H9 (cell line): ENCODE measurements at regions not wholly inside any gene's neighbourhood (a gene's known extent, or its start where the extent isn't known, plus 50 kb on each side); places are given as distances from the start of the nearest gene placed in this dataset.

Experiments used
- DNase-seq: peaks from one replicate; pipeline ENCODE4 v3.0.0-alpha.2; 2017
- H2AFZ ChIP-seq: one replicate; pipeline ENCODE4 v1.6.1; 2013; ENCODE audit warnings: mild to moderate bottlenecking, low read length, control low read depth, moderate library complexity
- H2AK5ac ChIP-seq: 2 replicates; pipeline ENCODE4 v1.6.1; 2013; ENCODE audit warnings: low read length, control low read depth, mixed read lengths; ENCODE audit not compliant: insufficient read length
- H2BK120ac ChIP-seq: one replicate; pipeline ENCODE4 v1.6.1; 2013; ENCODE audit warnings: low read depth, mild to moderate bottlenecking, low read length, control low read depth, inconsistent platforms; ENCODE audit not compliant: poor library complexity, severe bottlenecking
- H2BK12ac ChIP-seq: 2 replicates; pipeline ENCODE4 v1.6.1; 2013; ENCODE audit warnings: low read length, control low read depth, mixed read lengths, low read depth; ENCODE audit not compliant: insufficient read length
- H2BK15ac ChIP-seq: 2 replicates; pipeline ENCODE4 v1.6.1; 2013; ENCODE audit warnings: low read depth, low read length, control low read depth
- H2BK20ac ChIP-seq: one replicate; pipeline ENCODE4 v1.6.1; 2013; ENCODE audit warnings: low read depth, mild to moderate bottlenecking, low read length, control low read depth, inconsistent platforms; ENCODE audit not compliant: poor library complexity, severe bottlenecking
- H2BK5ac ChIP-seq: 2 replicates; pipeline ENCODE4 v1.6.1; 2013; ENCODE audit warnings: low read length, control low read depth, mixed read lengths; ENCODE audit not compliant: insufficient read length
- H3K14ac ChIP-seq: 2 replicates; pipeline ENCODE4 v1.6.1; 2013; ENCODE audit warnings: low read length, control low read depth; ENCODE audit not compliant: insufficient read depth
- H3K18ac ChIP-seq: 2 replicates; pipeline ENCODE4 v1.6.1; 2013; ENCODE audit warnings: low read depth, mild to moderate bottlenecking, mixed read lengths, low read length, control low read depth; ENCODE audit not compliant: insufficient read length
- H3K23ac ChIP-seq: 2 replicates; pipeline ENCODE4 v1.6.1; 2013; ENCODE audit warnings: low read length, control low read depth, mixed read lengths, low read depth; ENCODE audit not compliant: insufficient read length
- H3K23me2 ChIP-seq: 2 replicates; pipeline ENCODE4 v1.6.1; 2013; ENCODE audit warnings: low read depth, mild to moderate bottlenecking, mixed read lengths, low read length, control low read depth; ENCODE audit not compliant: insufficient read length, poor library complexity, severe bottlenecking
- H3K27ac ChIP-seq: 2 replicates; pipeline ENCODE4 v1.5.1; 2013; ENCODE audit warnings: low read length, control low read depth, mixed read lengths, low read depth; ENCODE audit not compliant: insufficient read length
- H3K27me3 ChIP-seq: 2 replicates; pipeline ENCODE4 v1.6.1; 2013; ENCODE audit warnings: low read length, control low read depth, inconsistent platforms; ENCODE audit not compliant: insufficient read depth
- H3K4ac ChIP-seq: 2 replicates; pipeline ENCODE4 v1.6.1; 2013; ENCODE audit warnings: low read depth, mild to moderate bottlenecking, control low read depth, inconsistent platforms, low read length, moderate library complexity
- H3K4me1 ChIP-seq: 2 replicates; pipeline ENCODE4 v1.6.1; 2013; ENCODE audit warnings: low read length, control low read depth, inconsistent platforms; ENCODE audit not compliant: insufficient read depth
- H3K4me2 ChIP-seq: 2 replicates; pipeline ENCODE4 v1.6.1; 2013; ENCODE audit warnings: low read length, control low read depth, mixed read lengths; ENCODE audit not compliant: insufficient read length, insufficient read depth
- H3K56ac ChIP-seq: 2 replicates; pipeline ENCODE4 v1.6.1; 2013; ENCODE audit warnings: low read depth, mild to moderate bottlenecking, mixed read lengths, low read length, control low read depth; ENCODE audit not compliant: insufficient read length
- H3K79me1 ChIP-seq: 2 replicates; pipeline ENCODE4 v1.6.1; 2013; ENCODE audit warnings: low read depth, mild to moderate bottlenecking, moderate library complexity, low read length, control low read depth, inconsistent platforms; ENCODE audit not compliant: insufficient read depth, poor library complexity, severe bottlenecking
- H3K79me2 ChIP-seq: 2 replicates; pipeline ENCODE4 v1.6.1; 2013; ENCODE audit warnings: low read length, control low read depth, inconsistent platforms; ENCODE audit not compliant: insufficient read depth
- H3K9ac ChIP-seq: 2 replicates; pipeline ENCODE4 v1.6.1; 2013; ENCODE audit warnings: low read length, control low read depth, mixed read lengths; ENCODE audit not compliant: insufficient read length; ENCODE audit errors: extremely low read depth
- H3K9me3 ChIP-seq: one replicate; pipeline ENCODE4 v1.6.1; 2013; ENCODE audit warnings: low read depth, low read length, inconsistent platforms; ENCODE audit not compliant: control insufficient read depth
- H3T11ph ChIP-seq: one replicate; pipeline ENCODE4 v1.6.1; 2013; ENCODE audit warnings: mild to moderate bottlenecking, low read length, control low read depth, inconsistent platforms
- H4K20me1 ChIP-seq: one replicate; pipeline ENCODE4 v1.6.1; 2013; ENCODE audit not compliant: control insufficient read depth, insufficient read length, insufficient read depth
- H4K5ac ChIP-seq: 2 replicates; pipeline ENCODE4 v1.6.1; 2013; ENCODE audit warnings: low read depth, mild to moderate bottlenecking, mixed read lengths, low read length, control low read depth; ENCODE audit not compliant: insufficient read length
- H4K8ac ChIP-seq: replicated peaks from 2 replicates; pipeline ENCODE4 v1.6.1; 2013; ENCODE audit warnings: low read length, control low read depth, mixed read lengths, low read depth; ENCODE audit not compliant: insufficient read length
- H4K91ac ChIP-seq: 2 replicates; pipeline ENCODE4 v1.6.1; 2013; ENCODE audit warnings: low read depth, mild to moderate bottlenecking, moderate library complexity, mixed read lengths, low read length, control low read depth; ENCODE audit not compliant: insufficient read length
- H3K27ac Mint-ChIP-seq, 3 experiments: 2 replicates in 2 of 3; 3 replicates in 1 of 3; pipeline ENCODE4 v1.8.0; 2020 to 2021; ENCODE audit warnings: mixed read lengths in 3 of 3, mild to moderate bottlenecking in 1 of 3, moderate library complexity in 1 of 3
- H3K27me3 Mint-ChIP-seq: 2 replicates; pipeline ENCODE4 v1.8.0; 2021; ENCODE audit warnings: low read depth, mild to moderate bottlenecking, moderate library complexity, mixed read lengths
- H3K36me3 Mint-ChIP-seq, 3 experiments: 2 replicates in 2 of 3; 3 replicates in 1 of 3; pipeline ENCODE4 v1.8.0; 2020 to 2021; ENCODE audit warnings: low read depth in 3 of 3, mixed read lengths in 3 of 3; ENCODE audit not compliant: insufficient read depth in 1 of 3
- H3K4me1 Mint-ChIP-seq, 2 experiments: 2 replicates each; pipeline ENCODE4 v1.8.0; 2020; ENCODE audit warnings: mixed read lengths in 2 of 2
- H3K4me3 Mint-ChIP-seq, 2 experiments: 2 replicates in 1 of 2; 3 replicates in 1 of 2; pipeline ENCODE4 v1.8.0; 2020 to 2021; ENCODE audit warnings: mild to moderate bottlenecking in 2 of 2, mixed read lengths in 2 of 2, moderate library complexity in 1 of 2
- H3K9me3 Mint-ChIP-seq, 2 experiments: 2 replicates in 1 of 2; 3 replicates in 1 of 2; pipeline ENCODE4 v1.8.0; 2020; ENCODE audit warnings: mild to moderate bottlenecking in 2 of 2, mixed read lengths in 2 of 2, moderate library complexity in 1 of 2
- WGBS: extraction: QIAGEN DNeasy Blood & Tissue Kit; methylation state at CpG from one replicate; pipeline ENCODE4 v1.1.7; 2013; ENCODE audit warnings: missing lambda C conversion rate, low lambda C conversion rate, mixed read lengths; ENCODE audit not compliant: insufficient read length; ENCODE audit errors: extremely low coverage; 5-methylcytosine and 5-hydroxymethylcytosine counted together
- TF ChIP-seq, protein P1 (sequence below): fragments of 200-600 bp; sonication (generic); conservative IDR thresholded peaks from 3 replicates; pipeline ENCODE4 v1.8.0; 2021; ENCODE audit warnings: antibody characterized with exemption, mild to moderate bottlenecking

DNA sequence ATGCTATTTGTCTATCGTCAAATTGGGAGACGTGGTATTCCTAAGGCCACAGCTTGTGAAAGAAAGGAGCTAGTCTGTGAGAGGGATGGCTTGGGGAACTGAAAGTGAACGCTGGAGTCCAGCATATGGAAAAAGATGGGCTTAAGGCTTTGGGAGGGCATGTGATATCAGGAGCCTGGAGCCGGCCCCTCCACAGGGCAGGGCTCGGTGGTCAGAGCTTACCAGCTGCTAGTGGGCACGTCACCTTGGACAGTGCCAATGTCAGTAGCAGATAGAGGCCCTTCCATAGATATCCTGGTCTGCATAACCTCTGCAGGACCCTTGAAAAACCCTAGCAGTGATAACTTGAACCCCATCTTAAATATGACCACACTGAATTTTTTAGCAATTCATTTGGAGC is 259.1 kb upstream of the RAB6C start:
- TF ChIP-seq, protein P1, sequence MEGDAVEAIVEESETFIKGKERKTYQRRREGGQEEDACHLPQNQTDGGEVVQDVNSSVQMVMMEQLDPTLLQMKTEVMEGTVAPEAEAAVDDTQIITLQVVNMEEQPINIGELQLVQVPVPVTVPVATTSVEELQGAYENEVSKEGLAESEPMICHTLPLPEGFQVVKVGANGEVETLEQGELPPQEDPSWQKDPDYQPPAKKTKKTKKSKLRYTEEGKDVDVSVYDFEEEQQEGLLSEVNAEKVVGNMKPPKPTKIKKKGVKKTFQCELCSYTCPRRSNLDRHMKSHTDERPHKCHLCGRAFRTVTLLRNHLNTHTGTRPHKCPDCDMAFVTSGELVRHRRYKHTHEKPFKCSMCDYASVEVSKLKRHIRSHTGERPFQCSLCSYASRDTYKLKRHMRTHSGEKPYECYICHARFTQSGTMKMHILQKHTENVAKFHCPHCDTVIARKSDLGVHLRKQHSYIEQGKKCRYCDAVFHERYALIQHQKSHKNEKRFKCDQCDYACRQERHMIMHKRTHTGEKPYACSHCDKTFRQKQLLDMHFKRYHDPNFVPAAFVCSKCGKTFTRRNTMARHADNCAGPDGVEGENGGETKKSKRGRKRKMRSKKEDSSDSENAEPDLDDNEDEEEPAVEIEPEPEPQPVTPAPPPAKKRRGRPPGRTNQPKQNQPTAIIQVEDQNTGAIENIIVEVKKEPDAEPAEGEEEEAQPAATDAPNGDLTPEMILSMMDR, result no peak
- Histone ChIP-seq H3K27me3 (no peaks in the 10 kb centered on the region), H2BK15ac (no peak overlapping the region), H4K8ac (no peak overlapping the region), H3K9me3 (no peaks in the 10 kb centered on the region), H3K18ac (no peak overlapping the region), H2BK5ac (no peak overlapping the region), H3K9ac (no peak overlapping the region), H3T11ph (no peak overlapping the region), H3K4ac (no peak overlapping the region), H3K79me2 (no peaks in the 10 kb centered on the region), H3K4me2 (no peak overlapping the region), H3K79me1 (no peaks in the 10 kb centered on the region), H3K23me2 (no peaks in the 10 kb centered on the region), H3K23ac (no peak overlapping the region), H3K4me1 (peaks cover 3% of the 10 kb centered on the region; the same call in 1 of the 2 replicates), H2BK12ac (no peak overlapping the region), H4K5ac (no peak overlapping the region), H3K27ac (no peak overlapping the region), H4K20me1 (no peaks in the 10 kb centered on the region), H2BK120ac (no peak overlapping the region), H4K91ac (no peak overlapping the region), H2BK20ac (no peak overlapping the region), H2AK5ac (no peak overlapping the region), H3K14ac (no peak overlapping the region), H2AFZ (no peak overlapping the region), H3K56ac (no peak overlapping the region)
- no peaks in the 10 kb centered on the region; a peak in 1 of 7 replicates for H3K36me3 Mint-ChIP-seq
- WGBS, result no CpG with 5 or more reads among the region's 6 CpGs
- H3K4me1 Mint-ChIP-seq, result peaks cover 25 to 28% of the 10 kb centered on the region in 2 experiments
- H3K27me3 Mint-ChIP-seq, result no peaks in the 10 kb centered on the region; the same call in 1 of the 2 replicates
- no peak for DNase-seq
- H3K27ac Mint-ChIP-seq, result no peak overlapping the region
- H3K4me3 Mint-ChIP-seq, result no peak overlapping the region
- no peaks in the 10 kb centered on the region for H3K9me3 Mint-ChIP-seq
